ENCODE measurements at regions not wholly inside any gene's neighbourhood (a gene's known extent, or its start where the extent isn't known, plus 50 kb on each side); places are given as distances from the start of the nearest gene placed in this dataset.

GRCh38 chr9:71524996-71525580, 243.2 kb downstream of the CEMIP2 start:
- TF ChIP-seq ZFP30 (CRISPR knock-in tag; IDR thresholded peaks at IDR 0.05) (no peak), GLIS3 (CRISPR knock-in tag; IDR thresholded peaks at IDR 0.05) (no peak), CSDC2 (CRISPR knock-in tag; IDR thresholded peaks at IDR 0.05) (no peak), ZC3H10 (CRISPR knock-in tag; IDR thresholded peaks at IDR 0.05) (no peak)
- TF ChIP-seq, protein P1, sequence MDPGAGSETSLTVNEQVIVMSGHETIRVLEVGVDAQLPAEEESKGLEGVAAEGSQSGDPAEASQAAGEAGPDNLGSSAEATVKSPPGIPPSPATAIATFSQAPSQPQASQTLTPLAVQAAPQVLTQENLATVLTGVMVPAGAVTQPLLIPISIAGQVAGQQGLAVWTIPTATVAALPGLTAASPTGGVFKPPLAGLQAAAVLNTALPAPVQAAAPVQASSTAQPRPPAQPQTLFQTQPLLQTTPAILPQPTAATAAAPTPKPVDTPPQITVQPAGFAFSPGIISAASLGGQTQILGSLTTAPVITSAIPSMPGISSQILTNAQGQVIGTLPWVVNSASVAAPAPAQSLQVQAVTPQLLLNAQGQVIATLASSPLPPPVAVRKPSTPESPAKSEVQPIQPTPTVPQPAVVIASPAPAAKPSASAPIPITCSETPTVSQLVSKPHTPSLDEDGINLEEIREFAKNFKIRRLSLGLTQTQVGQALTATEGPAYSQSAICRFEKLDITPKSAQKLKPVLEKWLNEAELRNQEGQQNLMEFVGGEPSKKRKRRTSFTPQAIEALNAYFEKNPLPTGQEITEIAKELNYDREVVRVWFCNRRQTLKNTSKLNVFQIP (CRISPR knock-in tag; IDR thresholded peaks at IDR 0.05; ENCODE audit: borderline replicate concordance, low read depth), result no peak
- ATAC-seq, result no peak

- TF ChIP-seq ZNF565 (CRISPR knock-in tag; conservative IDR thresholded peaks at IDR 0.05; ENCODE audit: low read depth), result no peak
- no peak for TF ChIP-seq BACH2 (CRISPR knock-in tag; IDR thresholded peaks at IDR 0.05; ENCODE audit: borderline replicate concordance)
- TF ChIP-seq PPARA (CRISPR knock-in tag; IDR thresholded peaks at IDR 0.05; ENCODE audit: borderline replicate concordance), result no peak
- TF ChIP-seq RARB (CRISPR knock-in tag; IDR thresholded peaks at IDR 0.05), result no peak
- TF ChIP-seq PATZ1 (CRISPR knock-in tag; IDR thresholded peaks at IDR 0.05; ENCODE audit: borderline replicate concordance), result no peak
- TF ChIP-seq TCF4 (CRISPR knock-in tag; IDR thresholded peaks at IDR 0.05; ENCODE audit: borderline replicate concordance), result no peak
- no peak for TF ChIP-seq ISL1 (CRISPR knock-in tag; IDR thresholded peaks at IDR 0.05)
- TF ChIP-seq, protein P1 (CRISPR knock-in tag; IDR thresholded peaks at IDR 0.05; ENCODE audit: borderline replicate concordance, low read depth), result no peak
- TF ChIP-seq, protein P2, sequence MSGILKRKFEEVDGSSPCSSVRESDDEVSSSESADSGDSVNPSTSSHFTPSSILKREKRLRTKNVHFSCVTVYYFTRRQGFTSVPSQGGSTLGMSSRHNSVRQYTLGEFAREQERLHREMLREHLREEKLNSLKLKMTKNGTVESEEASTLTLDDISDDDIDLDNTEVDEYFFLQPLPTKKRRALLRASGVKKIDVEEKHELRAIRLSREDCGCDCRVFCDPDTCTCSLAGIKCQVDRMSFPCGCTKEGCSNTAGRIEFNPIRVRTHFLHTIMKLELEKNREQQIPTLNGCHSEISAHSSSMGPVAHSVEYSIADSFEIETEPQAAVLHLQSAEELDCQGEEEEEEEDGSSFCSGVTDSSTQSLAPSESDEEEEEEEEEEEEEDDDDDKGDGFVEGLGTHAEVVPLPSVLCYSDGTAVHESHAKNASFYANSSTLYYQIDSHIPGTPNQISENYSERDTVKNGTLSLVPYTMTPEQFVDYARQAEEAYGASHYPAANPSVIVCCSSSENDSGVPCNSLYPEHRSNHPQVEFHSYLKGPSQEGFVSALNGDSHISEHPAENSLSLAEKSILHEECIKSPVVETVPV (CRISPR knock-in tag; IDR thresholded peaks at IDR 0.05), result no peak
- no peak for TF ChIP-seq ARNTL (CRISPR knock-in tag; IDR thresholded peaks at IDR 0.05; ENCODE audit: borderline replicate concordance, low read depth)
- TF ChIP-seq OSR1 (CRISPR knock-in tag; IDR thresholded peaks at IDR 0.05), result no peak
- no peak for TF ChIP-seq ZC3H10 (CRISPR knock-in tag; IDR thresholded peaks at IDR 0.05)
- no peak for TF ChIP-seq TOX (CRISPR knock-in tag; IDR thresholded peaks at IDR 0.05; ENCODE audit: borderline replicate concordance)
- no peak for TF ChIP-seq ZNF8 (CRISPR knock-in tag; IDR thresholded peaks at IDR 0.05)
- no peak for TF ChIP-seq CSDC2 (CRISPR knock-in tag; IDR thresholded peaks at IDR 0.05)
- no peak for TF ChIP-seq GLIS3 (CRISPR knock-in tag; IDR thresholded peaks at IDR 0.05)
- TF ChIP-seq ESRRG (CRISPR knock-in tag; IDR thresholded peaks at IDR 0.05), result no peak
- ATAC-seq, result no peak
Measured at GRCh38 chr9:71524516-71524915, 243.8 kb downstream of the CEMIP2 start.

DNA sequence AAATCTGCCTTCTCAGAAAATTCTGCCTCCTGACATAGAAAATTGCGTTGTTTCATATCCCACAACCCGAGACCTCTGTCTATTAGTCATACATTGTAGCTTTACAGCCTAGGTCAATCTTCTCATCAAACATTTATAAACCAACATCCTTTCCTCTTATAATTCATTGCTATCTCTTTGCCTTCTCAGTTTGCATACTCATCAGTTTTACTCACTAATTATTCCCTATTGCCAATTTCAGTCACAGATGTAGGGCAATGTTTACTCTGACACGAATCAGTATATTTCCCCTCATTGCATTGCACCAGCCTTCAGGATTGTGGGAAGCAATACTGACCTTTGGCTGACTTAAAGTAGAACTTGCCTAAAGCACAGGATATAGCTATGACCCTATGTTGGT, 247.2 kb downstream of the CEMIP2 start:
- ATAC-seq, result no peak
- no peak for TF ChIP-seq ARNTL (CRISPR knock-in tag; IDR thresholded peaks at IDR 0.05; ENCODE audit: borderline replicate concordance, low read depth)

GRCh38 chr9:71519098-71519696, 249.1 kb downstream of the CEMIP2 start:
- TF ChIP-seq, protein P3, sequence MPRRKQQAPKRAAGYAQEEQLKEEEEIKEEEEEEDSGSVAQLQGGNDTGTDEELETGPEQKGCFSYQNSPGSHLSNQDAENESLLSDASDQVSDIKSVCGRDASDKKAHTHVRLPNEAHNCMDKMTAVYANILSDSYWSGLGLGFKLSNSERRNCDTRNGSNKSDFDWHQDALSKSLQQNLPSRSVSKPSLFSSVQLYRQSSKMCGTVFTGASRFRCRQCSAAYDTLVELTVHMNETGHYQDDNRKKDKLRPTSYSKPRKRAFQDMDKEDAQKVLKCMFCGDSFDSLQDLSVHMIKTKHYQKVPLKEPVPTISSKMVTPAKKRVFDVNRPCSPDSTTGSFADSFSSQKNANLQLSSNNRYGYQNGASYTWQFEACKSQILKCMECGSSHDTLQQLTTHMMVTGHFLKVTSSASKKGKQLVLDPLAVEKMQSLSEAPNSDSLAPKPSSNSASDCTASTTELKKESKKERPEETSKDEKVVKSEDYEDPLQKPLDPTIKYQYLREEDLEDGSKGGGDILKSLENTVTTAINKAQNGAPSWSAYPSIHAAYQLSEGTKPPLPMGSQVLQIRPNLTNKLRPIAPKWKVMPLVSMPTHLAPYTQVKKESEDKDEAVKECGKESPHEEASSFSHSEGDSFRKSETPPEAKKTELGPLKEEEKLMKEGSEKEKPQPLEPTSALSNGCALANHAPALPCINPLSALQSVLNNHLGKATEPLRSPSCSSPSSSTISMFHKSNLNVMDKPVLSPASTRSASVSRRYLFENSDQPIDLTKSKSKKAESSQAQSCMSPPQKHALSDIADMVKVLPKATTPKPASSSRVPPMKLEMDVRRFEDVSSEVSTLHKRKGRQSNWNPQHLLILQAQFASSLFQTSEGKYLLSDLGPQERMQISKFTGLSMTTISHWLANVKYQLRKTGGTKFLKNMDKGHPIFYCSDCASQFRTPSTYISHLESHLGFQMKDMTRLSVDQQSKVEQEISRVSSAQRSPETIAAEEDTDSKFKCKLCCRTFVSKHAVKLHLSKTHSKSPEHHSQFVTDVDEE (CRISPR knock-in tag; IDR thresholded peaks at IDR 0.05), result no peak
- ATAC-seq, result no peak
